Body of pancreas (tissue), 4 donors: ENCODE measurements at regions not wholly inside any gene's neighbourhood (a gene's known extent, or its start where the extent isn't known, plus 50 kb on each side); places are given as distances from the start of the nearest gene placed in this dataset.

Experiments
- ATAC-seq: fragments of 150-250 bp; one replicate; pipeline ENCODE4 v1.9.1; 2016
- DNase-seq, 4 donors: peaks; one replicate each; pipeline ENCODE4 v3.0.0-alpha.2; 2019
- H3K27ac ChIP-seq, 4 donors: fragments of 200-600 bp; sonication (generic); 1 replicate in 3 of 4; 2 replicates in 1 of 4; pipeline versions ENCODE4 v1.5.1 to v1.6.1; 2016 to 2019; ENCODE audit warnings: mild to moderate bottlenecking in 1 of 4, mixed read lengths in 1 of 4, moderate library complexity in 1 of 4
- H3K27me3 ChIP-seq, 2 donors: fragments of 200-600 bp; sonication (generic); one replicate each; pipeline ENCODE4 v1.6.0; 2016; ENCODE audit warnings: mild to moderate bottlenecking in 1 of 2
- H3K36me3 ChIP-seq, 2 donors: fragments of 200-600 bp; sonication (generic); replicated peaks in 1 of 2; 2 replicates each; pipeline ENCODE4 v1.5.1; 2016; ENCODE audit warnings: low read depth in 2 of 2; ENCODE audit not compliant: insufficient read depth in 1 of 2
- H3K4me1 ChIP-seq: fragments of 200-600 bp; sonication (generic); one replicate; pipeline ENCODE4 v1.6.0; 2016
- H3K4me3 ChIP-seq, 2 donors: fragments of 200-600 bp; sonication (generic); 1 replicate in 1 of 2; 2 replicates in 1 of 2; pipeline ENCODE4 v1.5.1; 2016 to 2019
- H3K9me3 ChIP-seq, 3 donors: fragments of 200-600 bp; sonication (generic); 1 replicate in 2 of 3; 2 replicates in 1 of 3; pipeline ENCODE4 v1.5.1; 2016
- CTCF ChIP-seq, 7 experiments: fragments of 450-650 bp in 4 of 7; fragments of 200-600 bp in 3 of 7; sonication (generic) in 3 of 7; IDR thresholded peaks; one replicate each; pipeline ENCODE4 v1.5.1; 2016 to 2019; ENCODE audit warnings: antibody characterized with exemption in 7 of 7
- POLR2A ChIP-seq, 3 donors: fragments of 450-650 bp; IDR thresholded peaks; one replicate each; pipeline ENCODE4 v1.6.1; 2016; ENCODE audit warnings: antibody characterized with exemption in 3 of 3, mild to moderate bottlenecking in 2 of 3
- WGBS, 2 donors: methylation state at CpG; one replicate each; pipeline ENCODE4 v1.1.5; 2017; 5-methylcytosine and 5-hydroxymethylcytosine counted together
- intact Hi-C: fragments of 100-400 bp; cut with DNase I; formaldehyde crosslinking; loops from one replicate; pipeline ENCODE4 v1.15.1; 2023

- intact Hi-C loops = no loop called here
- no peak for ATAC-seq
- Histone ChIP-seq H3K4me3 (no peak overlapping the region), H3K27ac (no peak overlapping the region), H3K4me1 (no peaks in the 10 kb centered on the region), H3K27me3 (no peaks in the 10 kb centered on the region), H3K9me3 (no peaks in the 10 kb centered on the region), H3K36me3 (no peaks in the 10 kb centered on the region)
- DNase-seq = no peak
- WGBS, 2 donors = 72 to 84% methylated on average over 3 of the region's 3 CpGs
- TF ChIP-seq CTCF (IDR thresholded peaks at IDR 0.05) (no peak), POLR2A (IDR thresholded peaks at IDR 0.05) (no peak)
Measured at GRCh38 chr1:212182579-212182978, 102.6 kb upstream of the PPP2R5A start.

GRCh38 chr1:212186427-212187207 is 98.6 kb upstream of the PPP2R5A start:
- Histone ChIP-seq H3K4me3 (no peak overlapping the region), H3K9me3 (no peaks in the 10 kb centered on the region), H3K27me3 (no peaks in the 10 kb centered on the region), H3K4me1 (no peaks in the 10 kb centered on the region), H3K36me3 (no peaks in the 10 kb centered on the region), H3K27ac (peak overlapping the region in 2 of 4 donors; percentile 28 to 61)
- TF ChIP-seq POLR2A (IDR thresholded peaks at IDR 0.05) = peak in 2 of 3 donors; percentile 19 to 22
- no peak for TF ChIP-seq CTCF (IDR thresholded peaks at IDR 0.05)
- ATAC-seq = peak; percentile 74
- intact Hi-C loops = no loop called here
- WGBS, 2 donors = 59 to 61% methylated on average over 8 of the region's 8 CpGs
- DNase-seq = peak in 2 of 4 donors; percentile 26 to 37

- Histone ChIP-seq H3K9me3 (no peaks in the 10 kb centered on the region), H3K4me1 (no peaks in the 10 kb centered on the region), H3K36me3 (no peaks in the 10 kb centered on the region), H3K4me3 (no peak overlapping the region), H3K27ac (no peak overlapping the region), H3K27me3 (no peaks in the 10 kb centered on the region)
- ATAC-seq = no peak
- WGBS, 2 donors = 88 to 90% methylated on average over 5 to 6 of the region's 6 CpGs
- DNase-seq = no peak
- TF ChIP-seq CTCF (IDR thresholded peaks at IDR 0.05) (no peak), POLR2A (IDR thresholded peaks at IDR 0.05) (no peak)
- intact Hi-C loops = no loop called here
Measured at GRCh38 chr1:212188599-212189351, 96.4 kb upstream of the PPP2R5A start.

GRCh38 chr1:212189352-212189738 is 95.9 kb upstream of the PPP2R5A start:
- no peaks in the 10 kb centered on the region for H3K9me3 ChIP-seq
- H3K4me1 ChIP-seq = no peaks in the 10 kb centered on the region
- 66 to 89% methylated on average over 3 of the region's 3 CpGs for WGBS, 2 donors
- no peaks in the 10 kb centered on the region for H3K36me3 ChIP-seq
- DNase-seq = no peak
- no peak for TF ChIP-seq CTCF (IDR thresholded peaks at IDR 0.05)
- TF ChIP-seq POLR2A (IDR thresholded peaks at IDR 0.05) = no peak
- ATAC-seq = peak; percentile 39
- H3K4me3 ChIP-seq = no peak overlapping the region
- no peak overlapping the region for H3K27ac ChIP-seq
- H3K27me3 ChIP-seq = no peaks in the 10 kb centered on the region
- intact Hi-C loops = no loop called here
